ENCODE measurements at regions not wholly inside any gene's neighbourhood (a gene's known extent, or its start where the extent isn't known, plus 50 kb on each side); places are given as distances from the start of the nearest gene placed in this dataset.
"Not testable (repeated sequence)": the region's sequence is repeated elsewhere in the genome, so short reads cannot be mapped to it uniquely, and the experiment has no call there.

GRCh38 chr13:46498650-46499049 is 54.3 kb upstream of the LRCH1 start:
- DNase-seq (ENCODE audit: low read depth, low spot score) = no peak

- DNase-seq (ENCODE audit: low read depth, low spot score) = no peak
Observed at GRCh38 chr13:46496086-46496485, 56.9 kb upstream of the LRCH1 start.

GRCh38 chr13:46495651-46496050 is 57.3 kb upstream of the LRCH1 start:
- no peak for DNase-seq (ENCODE audit: low read depth, low spot score)

GRCh38 chr13:46495066-46495465 is 57.9 kb upstream of the LRCH1 start:
- no peak for DNase-seq (ENCODE audit: low read depth, low spot score)

- no peak for DNase-seq (ENCODE audit: low read depth, low spot score)
Observed at GRCh38 chr13:46492946-46493345, 60.0 kb upstream of the LRCH1 start.

GRCh38 chr13:46491641-46492040 is 61.3 kb upstream of the LRCH1 start:
- peak; percentile 79 for DNase-seq (ENCODE audit: low read depth, low spot score)

- DNase-seq (ENCODE audit: low read depth, low spot score) = not testable (repeated sequence)
Observed at GRCh38 chr13:46490713-46491112, 62.3 kb upstream of the LRCH1 start.

GRCh38 chr13:46490129-46490528 is 62.8 kb upstream of the LRCH1 start:
- no peak for DNase-seq (ENCODE audit: low read depth, low spot score)

GRCh38 chr13:46489586-46490023 is 63.4 kb upstream of the LRCH1 start:
- DNase-seq (ENCODE audit: low read depth, low spot score) = peak; percentile 81

GRCh38 chr13:46487748-46488147 is 65.2 kb upstream of the LRCH1 start:
- no peak for DNase-seq (ENCODE audit: low read depth, low spot score)

GRCh38 chr13:46486270-46486669 is 66.7 kb upstream of the LRCH1 start:
- no peak for DNase-seq (ENCODE audit: low read depth, low spot score)

- DNase-seq (ENCODE audit: low read depth, low spot score) = no peak
Observed at GRCh38 chr13:46484561-46484960, 68.4 kb upstream of the LRCH1 start.

- no peak for DNase-seq (ENCODE audit: low read depth, low spot score)
Observed at GRCh38 chr13:46481166-46481565, 71.8 kb upstream of the LRCH1 start.

- no peak for DNase-seq (ENCODE audit: low read depth, low spot score)
Observed at GRCh38 chr13:46480131-46480530, 72.8 kb upstream of the LRCH1 start.

- DNase-seq (ENCODE audit: low read depth, low spot score) = no peak
Observed at GRCh38 chr13:46479691-46480090, 73.3 kb upstream of the LRCH1 start.

GRCh38 chr13:46479283-46479682 is 73.7 kb upstream of the LRCH1 start:
- DNase-seq (ENCODE audit: low read depth, low spot score) = no peak

GRCh38 chr13:46478651-46479050 is 74.3 kb upstream of the LRCH1 start:
- DNase-seq (ENCODE audit: low read depth, low spot score) = no peak

GRCh38 chr13:46476174-46476573 is 76.8 kb upstream of the LRCH1 start:
- DNase-seq (ENCODE audit: low read depth, low spot score) = no peak

GRCh38 chr13:46475541-46475991 is 77.4 kb upstream of the LRCH1 start:
- DNase-seq (ENCODE audit: low read depth, low spot score) = no peak

- no peak for DNase-seq (ENCODE audit: low read depth, low spot score)
Observed at GRCh38 chr13:46473806-46474205, 79.2 kb upstream of the LRCH1 start.

- DNase-seq (ENCODE audit: low read depth, low spot score) = no peak
Observed at GRCh38 chr13:46472384-46472783, 80.6 kb upstream of the LRCH1 start.

GRCh38 chr13:46469699-46470098 is 82.6 kb upstream of the RUBCNL start:
- not testable (repeated sequence) for DNase-seq (ENCODE audit: low read depth, low spot score)

GRCh38 chr13:46468570-46469463 is 81.8 kb upstream of the RUBCNL start:
- no peak for DNase-seq (ENCODE audit: low read depth, low spot score)
